ENCODE measurements at regions not wholly inside any gene's neighbourhood (a gene's known extent, or its start where the extent isn't known, plus 50 kb on each side); places are given as distances from the start of the nearest gene placed in this dataset.

GRCh38 chr10:36033808-36034207 is 391.7 kb upstream of the FZD8 start:
- H3K79me2 ChIP-seq (ENCODE audit: control insufficient read depth, insufficient read depth, low read length) = no peaks in the 10 kb centered on the region
- no peaks in the 10 kb centered on the region for H4K20me1 ChIP-seq (ENCODE audit: control insufficient read depth, extremely low read depth, insufficient read depth, low read length)
- no peaks in the 10 kb centered on the region for H3K27me3 ChIP-seq (ENCODE audit: control insufficient read depth, insufficient read depth, low read length)
- H3K4me1 ChIP-seq (ENCODE audit: control insufficient read depth, extremely low read depth, insufficient read depth, low read length) = no peaks in the 10 kb centered on the region
- DNase-seq (ENCODE audit: low read depth in 2 of 2) = no peak
- H3K36me3 ChIP-seq (ENCODE audit: control insufficient read depth, insufficient read depth, low read length) = no peaks in the 10 kb centered on the region
- no peak overlapping the region for H3K4me3 ChIP-seq (replicated peaks in 1 of 4; ENCODE audit: control extremely low read depth in 1 of 4, insufficient read depth in 1 of 4, low read depth in 3 of 4, low read length in 4 of 4)
- H3K9ac ChIP-seq (ENCODE audit: insufficient read depth, low read length) = no peak overlapping the region
- no peaks in the 10 kb centered on the region for H3K9me3 ChIP-seq (ENCODE audit: control insufficient read depth, insufficient read depth, low read depth, low read length)
- no peak for TF ChIP-seq EZH2 (IDR thresholded peaks at IDR 0.05; ENCODE audit: low read length, missing control alignments)
- TF ChIP-seq CTCF (conservative IDR thresholded peaks at IDR 0.05 in 1 of 2, IDR thresholded peaks at IDR 0.05 in 1 of 2; ENCODE audit: low read depth in 1 of 2, low read length in 2 of 2) = no peak
- H3K27ac ChIP-seq (ENCODE audit: insufficient read depth, low read length) = no peak overlapping the region
- H2AFZ ChIP-seq (ENCODE audit: low read length) = no peak overlapping the region
- no peak overlapping the region for H3K4me2 ChIP-seq (ENCODE audit: extremely low read depth, insufficient read depth, low read length)

- TF ChIP-seq EZH2 (IDR thresholded peaks at IDR 0.05; ENCODE audit: low read length, missing control alignments) = no peak
- no peak for TF ChIP-seq CTCF (conservative IDR thresholded peaks at IDR 0.05 in 1 of 2, IDR thresholded peaks at IDR 0.05 in 1 of 2; ENCODE audit: low read depth in 1 of 2, low read length in 2 of 2)
- no peaks in the 10 kb centered on the region for H3K9me3 ChIP-seq (ENCODE audit: control insufficient read depth, insufficient read depth, low read depth, low read length)
- no peaks in the 10 kb centered on the region for H3K27me3 ChIP-seq (ENCODE audit: control insufficient read depth, insufficient read depth, low read length)
- H3K4me3 ChIP-seq (replicated peaks in 1 of 4; ENCODE audit: control extremely low read depth in 1 of 4, insufficient read depth in 1 of 4, low read depth in 3 of 4, low read length in 4 of 4) = no peak overlapping the region
- no peaks in the 10 kb centered on the region for H3K79me2 ChIP-seq (ENCODE audit: control insufficient read depth, insufficient read depth, low read length)
- no peak overlapping the region for H3K4me2 ChIP-seq (ENCODE audit: extremely low read depth, insufficient read depth, low read length)
- no peak overlapping the region for H3K9ac ChIP-seq (ENCODE audit: insufficient read depth, low read length)
- no peak overlapping the region for H2AFZ ChIP-seq (ENCODE audit: low read length)
- no peaks in the 10 kb centered on the region for H3K36me3 ChIP-seq (ENCODE audit: control insufficient read depth, insufficient read depth, low read length)
- H3K27ac ChIP-seq (ENCODE audit: insufficient read depth, low read length) = no peak overlapping the region
- DNase-seq (ENCODE audit: low read depth in 2 of 2) = peak in 1 of 2 donors; percentile 0
- no peaks in the 10 kb centered on the region for H3K4me1 ChIP-seq (ENCODE audit: control insufficient read depth, extremely low read depth, insufficient read depth, low read length)
- no peaks in the 10 kb centered on the region for H4K20me1 ChIP-seq (ENCODE audit: control insufficient read depth, extremely low read depth, insufficient read depth, low read length)
Measured at GRCh38 chr10:36030516-36030915, 388.4 kb upstream of the FZD8 start.

GRCh38 chr10:36026656-36027390 is 384.7 kb upstream of the FZD8 start:
- Histone ChIP-seq H3K36me3 (ENCODE audit: control insufficient read depth, insufficient read depth, low read length) (no peaks in the 10 kb centered on the region), H3K79me2 (ENCODE audit: control insufficient read depth, insufficient read depth, low read length) (no peaks in the 10 kb centered on the region), H2AFZ (ENCODE audit: low read length) (no peak overlapping the region), H3K4me3 (replicated peaks in 1 of 4; ENCODE audit: control extremely low read depth in 1 of 4, insufficient read depth in 1 of 4, low read depth in 3 of 4, low read length in 4 of 4) (no peak overlapping the region), H3K4me2 (ENCODE audit: extremely low read depth, insufficient read depth, low read length) (no peak overlapping the region), H3K27me3 (ENCODE audit: control insufficient read depth, insufficient read depth, low read length) (no peaks in the 10 kb centered on the region), H3K4me1 (ENCODE audit: control insufficient read depth, extremely low read depth, insufficient read depth, low read length) (no peaks in the 10 kb centered on the region), H3K27ac (ENCODE audit: insufficient read depth, low read length) (no peak overlapping the region), H3K9ac (ENCODE audit: insufficient read depth, low read length) (no peak overlapping the region), H4K20me1 (ENCODE audit: control insufficient read depth, extremely low read depth, insufficient read depth, low read length) (no peaks in the 10 kb centered on the region), H3K9me3 (ENCODE audit: control insufficient read depth, insufficient read depth, low read depth, low read length) (no peaks in the 10 kb centered on the region)
- TF ChIP-seq CTCF (conservative IDR thresholded peaks at IDR 0.05 in 1 of 2, IDR thresholded peaks at IDR 0.05 in 1 of 2; ENCODE audit: low read depth in 1 of 2, low read length in 2 of 2) (no peak), EZH2 (IDR thresholded peaks at IDR 0.05; ENCODE audit: low read length, missing control alignments) (no peak)
- DNase-seq (ENCODE audit: low read depth in 2 of 2) = no peak

Data from fibroblast of lung (primary cell).